ENCODE measurements at regions not wholly inside any gene's neighbourhood (a gene's known extent, or its start where the extent isn't known, plus 50 kb on each side); places are given as distances from the start of the nearest gene placed in this dataset.

DNA sequence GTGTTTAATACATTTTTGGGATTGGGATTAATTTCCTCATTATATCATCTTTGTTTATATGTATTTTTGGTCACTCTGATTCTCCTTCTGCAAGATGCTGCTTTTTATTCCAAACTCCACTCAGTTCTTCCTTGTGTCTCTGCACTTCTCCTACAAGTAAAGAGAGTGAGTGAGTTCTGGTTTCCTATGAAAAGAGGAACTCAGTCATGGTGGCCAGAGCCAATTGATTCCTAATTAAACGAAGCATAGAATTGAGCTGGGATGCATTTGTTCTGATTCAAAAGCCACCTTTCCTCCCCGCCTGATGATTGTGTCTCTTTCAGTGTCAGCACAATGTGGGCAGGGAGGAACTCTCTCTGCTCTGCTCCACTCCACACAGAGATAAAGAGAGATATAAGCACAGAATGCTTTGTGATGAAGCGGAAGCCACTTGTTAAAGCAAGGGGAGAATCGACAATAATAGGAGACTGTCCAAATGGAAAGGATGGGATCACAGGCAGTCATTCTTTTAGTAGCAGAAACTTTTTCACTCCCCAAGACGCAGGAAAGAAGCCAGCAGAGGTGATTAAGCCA, 121.3 kb upstream of the GOT2 start:
- TF ChIP-seq, protein P1, sequence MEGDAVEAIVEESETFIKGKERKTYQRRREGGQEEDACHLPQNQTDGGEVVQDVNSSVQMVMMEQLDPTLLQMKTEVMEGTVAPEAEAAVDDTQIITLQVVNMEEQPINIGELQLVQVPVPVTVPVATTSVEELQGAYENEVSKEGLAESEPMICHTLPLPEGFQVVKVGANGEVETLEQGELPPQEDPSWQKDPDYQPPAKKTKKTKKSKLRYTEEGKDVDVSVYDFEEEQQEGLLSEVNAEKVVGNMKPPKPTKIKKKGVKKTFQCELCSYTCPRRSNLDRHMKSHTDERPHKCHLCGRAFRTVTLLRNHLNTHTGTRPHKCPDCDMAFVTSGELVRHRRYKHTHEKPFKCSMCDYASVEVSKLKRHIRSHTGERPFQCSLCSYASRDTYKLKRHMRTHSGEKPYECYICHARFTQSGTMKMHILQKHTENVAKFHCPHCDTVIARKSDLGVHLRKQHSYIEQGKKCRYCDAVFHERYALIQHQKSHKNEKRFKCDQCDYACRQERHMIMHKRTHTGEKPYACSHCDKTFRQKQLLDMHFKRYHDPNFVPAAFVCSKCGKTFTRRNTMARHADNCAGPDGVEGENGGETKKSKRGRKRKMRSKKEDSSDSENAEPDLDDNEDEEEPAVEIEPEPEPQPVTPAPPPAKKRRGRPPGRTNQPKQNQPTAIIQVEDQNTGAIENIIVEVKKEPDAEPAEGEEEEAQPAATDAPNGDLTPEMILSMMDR (IDR thresholded peaks at IDR 0.05; ENCODE audit: unreplicated experiment) = no peak
- Mint-ChIP-seq H3K4me1 (no peaks in the 10 kb centered on the region), H3K27me3 (ENCODE audit: low read depth) (peaks cover 47% of the 10 kb centered on the region), H3K4me3 (no peak overlapping the region), H3K36me3 (no peaks in the 10 kb centered on the region), H3K27ac (no peak overlapping the region), H3K9me3 (peaks cover 4% of the 10 kb centered on the region)
- no peak for DNase-seq (ENCODE audit: low spot score in 2 of 2, unreplicated experiment in 2 of 2)

DNA sequence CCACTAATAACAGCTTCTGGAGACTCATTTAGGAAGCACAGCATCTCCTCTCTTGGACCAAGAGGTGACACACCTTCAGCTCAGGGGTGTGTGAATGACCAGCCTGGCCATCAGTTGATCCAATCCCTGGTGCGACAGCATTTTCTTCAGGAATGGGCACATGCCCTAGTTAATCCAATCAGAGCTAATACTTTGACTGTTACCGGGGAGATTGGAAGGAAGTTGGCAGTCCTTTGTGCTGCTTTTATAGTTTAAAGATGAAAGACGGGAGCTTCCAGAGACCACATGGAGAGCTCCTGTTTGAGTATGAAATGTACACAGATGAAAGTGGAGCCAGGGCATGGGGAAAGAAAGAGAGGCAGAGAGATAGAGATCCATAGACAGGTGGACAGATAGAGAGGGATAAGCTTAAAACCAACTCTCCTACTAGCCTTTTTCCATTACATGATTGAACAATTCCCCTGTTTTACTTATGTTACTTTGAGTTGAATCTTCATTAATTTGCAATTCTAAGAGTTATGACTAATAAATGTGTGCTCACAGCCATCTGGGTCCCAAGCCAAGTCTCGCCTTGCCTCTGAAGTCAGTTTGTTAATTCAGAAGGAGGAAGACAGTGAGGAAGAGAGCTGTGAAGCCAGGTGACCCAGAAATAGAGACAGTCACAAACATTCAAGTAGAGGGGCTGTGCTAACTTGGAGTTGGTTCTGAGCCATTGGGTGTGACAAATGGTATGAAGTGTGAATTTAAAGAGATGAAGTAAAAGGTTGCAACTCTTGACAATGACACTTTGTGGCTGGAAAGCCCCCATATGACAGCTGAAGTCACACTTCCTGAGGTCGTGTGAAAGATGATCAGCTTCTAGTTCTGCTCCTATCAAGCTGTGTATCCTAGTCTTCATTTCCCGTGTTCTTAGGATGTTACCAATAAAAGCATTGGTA, 120.0 kb upstream of the GOT2 start:
- no peaks in the 10 kb centered on the region for H3K36me3 Mint-ChIP-seq
- H3K27ac Mint-ChIP-seq = no peak overlapping the region
- no peak overlapping the region for H3K4me3 Mint-ChIP-seq
- H3K9me3 Mint-ChIP-seq = peaks cover 4% of the 10 kb centered on the region
- peaks cover 41% of the 10 kb centered on the region for H3K27me3 Mint-ChIP-seq (ENCODE audit: low read depth)
- TF ChIP-seq, protein P1 (IDR thresholded peaks at IDR 0.05; ENCODE audit: unreplicated experiment) = no peak
- DNase-seq (ENCODE audit: low spot score in 2 of 2, unreplicated experiment in 2 of 2) = no peak
- H3K4me1 Mint-ChIP-seq = no peaks in the 10 kb centered on the region

DNA sequence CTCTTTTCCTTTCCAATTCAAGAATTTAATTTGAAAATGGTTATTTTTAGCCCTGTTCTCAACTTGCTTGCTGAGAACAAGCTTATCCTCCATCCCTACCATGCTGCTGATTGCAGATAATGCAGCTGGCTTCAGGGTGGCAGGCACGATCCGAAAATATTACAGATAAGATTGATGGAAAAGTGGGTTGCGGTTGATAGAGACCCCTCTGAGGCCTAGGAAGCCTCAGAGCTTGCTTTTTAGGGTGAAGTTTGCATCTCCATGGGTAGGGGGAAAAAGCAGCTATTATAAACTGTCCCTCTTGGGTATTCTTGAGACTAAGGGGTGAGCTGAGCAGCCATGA, 116.5 kb upstream of the GOT2 start:
- no peak overlapping the region for H3K4me3 Mint-ChIP-seq
- H3K27ac Mint-ChIP-seq = no peak overlapping the region
- H3K9me3 Mint-ChIP-seq = no peaks in the 10 kb centered on the region
- H3K4me1 Mint-ChIP-seq = no peaks in the 10 kb centered on the region
- peaks cover 32% of the 10 kb centered on the region for H3K27me3 Mint-ChIP-seq (ENCODE audit: low read depth)
- TF ChIP-seq, protein P1 (IDR thresholded peaks at IDR 0.05; ENCODE audit: unreplicated experiment) = no peak
- DNase-seq (ENCODE audit: low spot score in 2 of 2, unreplicated experiment in 2 of 2) = no peak
- H3K36me3 Mint-ChIP-seq = no peaks in the 10 kb centered on the region

DNA sequence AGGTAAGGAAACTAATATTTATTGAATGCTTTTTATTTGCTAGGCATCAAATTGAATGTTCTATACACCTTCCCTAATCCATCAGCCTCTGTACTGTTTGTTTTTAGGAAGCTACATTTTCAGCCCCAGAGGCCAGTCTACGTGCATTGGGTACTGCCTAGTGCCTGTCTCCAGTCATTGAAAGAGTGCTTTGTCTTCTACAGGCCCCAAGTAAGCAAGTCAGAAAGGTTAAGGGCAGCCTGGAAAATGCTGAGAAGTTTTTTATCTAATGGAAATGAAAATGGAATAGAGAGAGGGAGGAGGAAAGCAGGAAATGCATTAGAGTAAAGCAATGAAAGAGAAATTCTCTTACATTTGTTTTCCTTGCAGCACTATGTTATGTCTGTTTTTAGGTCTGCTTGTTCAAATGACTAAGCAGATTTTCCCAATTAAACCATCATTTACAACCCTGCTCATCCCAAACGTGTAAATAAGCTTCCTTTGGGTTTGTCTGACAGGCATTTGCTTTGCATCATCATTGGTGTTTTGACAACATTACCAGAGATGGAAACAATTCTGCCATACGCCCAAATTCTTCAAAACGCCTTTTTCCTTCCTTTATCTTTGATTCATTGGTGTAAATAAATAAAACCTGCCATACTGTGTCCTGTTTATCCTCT, 116.0 kb upstream of the GOT2 start:
- H3K27me3 Mint-ChIP-seq (ENCODE audit: low read depth) = peaks cover 27% of the 10 kb centered on the region
- H3K4me3 Mint-ChIP-seq = no peak overlapping the region
- DNase-seq (ENCODE audit: low spot score in 2 of 2, unreplicated experiment in 2 of 2) = no peak
- H3K4me1 Mint-ChIP-seq = no peaks in the 10 kb centered on the region
- H3K9me3 Mint-ChIP-seq = no peaks in the 10 kb centered on the region
- TF ChIP-seq, protein P1 (IDR thresholded peaks at IDR 0.05; ENCODE audit: unreplicated experiment) = no peak
- H3K27ac Mint-ChIP-seq = no peak overlapping the region
- H3K36me3 Mint-ChIP-seq = no peaks in the 10 kb centered on the region

DNA sequence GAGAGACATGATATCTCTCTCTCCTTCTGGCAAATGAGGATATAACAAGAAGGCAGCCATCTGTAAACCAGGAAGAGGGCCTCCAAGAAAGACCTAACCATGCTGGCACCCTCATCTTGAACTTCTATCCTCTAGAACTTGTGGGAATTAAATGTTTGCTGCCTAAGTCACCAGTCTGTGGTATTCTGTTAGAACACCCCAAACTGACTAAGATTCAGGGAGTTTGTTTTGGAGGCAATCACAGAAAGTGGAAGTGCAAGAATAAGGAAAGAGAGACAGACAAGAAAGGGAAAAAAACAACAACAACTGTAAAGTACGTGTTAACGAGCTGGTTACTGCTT, 114.5 kb upstream of the GOT2 start:
- TF ChIP-seq, protein P1 (IDR thresholded peaks at IDR 0.05; ENCODE audit: unreplicated experiment) = no peak
- H3K4me1 Mint-ChIP-seq = no peaks in the 10 kb centered on the region
- no peak overlapping the region for H3K27ac Mint-ChIP-seq
- no peaks in the 10 kb centered on the region for H3K9me3 Mint-ChIP-seq
- DNase-seq (ENCODE audit: low spot score in 2 of 2, unreplicated experiment in 2 of 2) = no peak
- H3K27me3 Mint-ChIP-seq (ENCODE audit: low read depth) = peaks cover 20% of the 10 kb centered on the region
- H3K4me3 Mint-ChIP-seq = no peak overlapping the region
- no peaks in the 10 kb centered on the region for H3K36me3 Mint-ChIP-seq
